HG03060 (cell line): ENCODE measurements at regions not wholly inside any gene's neighbourhood (a gene's known extent, or its start where the extent isn't known, plus 50 kb on each side); places are given as distances from the start of the nearest gene placed in this dataset.
"Not testable (repeated sequence)": the region's sequence is repeated elsewhere in the genome, so short reads cannot be mapped to it uniquely, and the experiment has no call there.

Experiments used
- ATAC-seq: cut with Tn5 transposase; IDR thresholded peaks from one replicate; pipeline ENCODE4 v1.9.1; 2021; ENCODE audit warnings: low read depth, moderate number of reproducible peaks; ENCODE audit not compliant: unreplicated experiment

DNA sequence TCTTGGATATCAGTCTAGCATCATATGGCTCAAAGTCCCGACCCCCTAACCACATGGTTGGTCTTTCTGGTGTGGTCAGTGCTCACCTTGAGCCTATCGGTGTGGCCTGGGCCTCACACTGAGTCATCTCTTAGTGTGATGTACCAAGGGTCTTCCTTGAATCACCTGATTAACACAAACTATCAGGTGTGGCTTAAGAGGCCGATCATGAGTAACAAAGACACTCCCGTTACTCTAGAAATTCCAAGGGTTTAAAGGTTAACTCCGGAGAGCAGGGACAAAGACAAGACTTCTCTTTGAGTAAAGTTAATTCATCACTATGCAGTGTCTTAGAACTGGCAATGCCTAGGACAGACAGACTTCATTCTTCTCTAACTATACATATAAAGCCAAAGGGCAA lies 52.3 kb upstream of the ARMC3 start:
- no peak for ATAC-seq

DNA sequence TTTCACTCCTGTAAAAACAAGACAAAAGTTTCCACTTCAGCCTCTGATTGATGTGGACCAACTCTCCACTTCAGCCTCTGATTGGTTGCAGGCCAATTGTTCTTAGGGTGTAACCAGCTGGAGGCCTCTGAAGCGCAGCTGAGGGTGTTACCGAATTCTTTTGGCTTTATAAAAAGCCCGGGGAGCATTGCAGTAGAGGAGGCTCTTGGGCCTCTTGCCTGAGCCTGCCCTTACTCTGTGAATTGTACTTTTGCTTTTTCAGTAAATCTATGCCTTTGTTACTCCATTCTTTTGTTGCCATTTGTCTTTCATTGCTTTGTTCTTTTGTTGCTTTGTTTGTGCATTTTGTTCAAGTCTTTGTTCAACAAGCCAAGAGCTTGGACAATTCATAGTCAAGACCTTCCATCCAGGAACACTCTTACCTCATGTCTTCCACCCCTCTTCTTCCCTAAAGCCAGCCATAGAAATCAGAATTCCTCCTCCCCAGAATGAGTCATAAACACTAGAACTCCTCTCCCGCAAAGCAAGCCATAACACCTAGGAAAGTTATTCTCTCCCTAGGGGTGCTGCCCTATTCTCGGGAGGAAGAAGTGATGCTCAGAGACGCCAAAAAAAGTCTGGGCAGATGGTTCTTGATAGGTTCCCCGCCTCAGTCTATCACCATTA lies 53.5 kb upstream of the ARMC3 start:
- no peak for ATAC-seq

DNA sequence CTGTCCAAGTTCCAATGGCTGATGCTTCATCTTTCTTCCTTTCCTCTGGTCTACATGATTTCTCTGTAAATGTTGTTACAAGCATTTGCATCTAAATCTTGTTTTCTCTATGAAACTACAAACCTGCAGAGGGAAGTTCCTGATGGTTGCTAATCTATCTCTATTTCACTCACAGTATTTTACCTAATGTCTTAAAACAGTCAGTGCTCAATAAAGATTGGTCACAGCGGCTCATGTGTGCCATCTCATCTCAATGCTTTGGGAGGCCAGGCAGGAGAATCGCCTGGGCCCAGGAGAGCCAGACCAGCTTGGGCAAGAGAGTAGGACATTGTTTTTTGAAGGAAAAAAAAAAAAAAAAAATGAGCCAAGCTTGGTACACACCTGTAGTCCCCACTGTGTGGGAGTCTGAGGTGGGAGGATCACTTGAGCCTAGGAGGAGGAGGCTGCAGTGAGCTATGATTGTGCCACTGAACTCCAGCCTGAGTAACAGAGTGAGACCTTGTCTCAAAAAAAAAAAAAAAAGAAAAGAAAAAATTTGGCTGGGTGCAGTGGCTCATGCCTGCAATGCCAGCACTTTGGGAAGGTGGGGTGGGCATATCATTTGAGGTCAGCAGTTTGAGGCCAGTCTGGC lies 71.3 kb upstream of the ARMC3 start:
- no peak for ATAC-seq

DNA sequence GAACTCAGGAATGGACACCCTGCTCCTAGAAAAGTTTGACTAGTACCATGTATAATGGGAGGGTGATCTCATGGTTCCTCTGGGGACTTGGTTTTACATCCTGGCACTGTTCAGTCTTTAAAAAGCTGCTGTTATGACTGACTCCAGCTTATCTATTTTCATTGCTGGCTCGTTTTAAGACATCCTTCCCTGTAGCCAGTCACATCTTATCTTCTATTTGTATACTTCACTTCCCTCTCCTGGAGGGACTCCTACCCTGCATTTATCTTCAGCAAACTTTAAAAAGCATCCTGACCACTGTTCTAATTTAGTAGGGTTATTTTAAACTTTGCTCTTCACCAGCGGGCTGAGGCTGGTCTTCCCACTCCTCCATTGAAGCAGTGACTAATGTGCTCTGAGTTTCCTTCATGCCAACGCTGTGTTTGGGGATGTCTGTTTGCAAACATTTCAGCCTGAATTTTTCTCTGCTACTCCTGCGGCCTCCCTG lies 72.9 kb upstream of the ARMC3 start:
- no peak for ATAC-seq

DNA sequence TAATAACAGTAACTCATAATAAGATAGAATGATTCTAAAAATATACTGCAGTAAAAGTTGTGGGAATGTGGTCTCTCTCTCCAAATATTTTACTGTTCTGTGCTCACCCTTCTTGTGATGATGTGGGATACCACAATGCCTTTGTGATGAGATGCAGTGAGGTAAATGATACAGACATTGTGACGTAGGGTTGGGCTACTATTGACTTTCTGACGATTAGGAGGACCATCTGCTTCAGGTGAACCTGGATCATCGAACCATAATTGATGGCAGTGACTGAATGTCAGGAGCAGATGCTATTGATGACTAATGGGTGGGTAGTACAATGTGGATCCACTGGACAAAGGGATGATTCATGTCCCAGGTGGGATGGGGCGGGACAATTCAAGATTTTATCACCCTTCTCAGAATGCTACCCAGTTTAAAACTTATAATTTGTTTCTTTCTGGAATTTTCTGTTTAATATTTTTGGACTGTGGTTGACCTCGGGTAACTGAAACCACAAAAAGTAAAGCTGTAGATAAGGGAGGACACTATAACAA lies 73.9 kb upstream of the ARMC3 start:
- no peak for ATAC-seq

DNA sequence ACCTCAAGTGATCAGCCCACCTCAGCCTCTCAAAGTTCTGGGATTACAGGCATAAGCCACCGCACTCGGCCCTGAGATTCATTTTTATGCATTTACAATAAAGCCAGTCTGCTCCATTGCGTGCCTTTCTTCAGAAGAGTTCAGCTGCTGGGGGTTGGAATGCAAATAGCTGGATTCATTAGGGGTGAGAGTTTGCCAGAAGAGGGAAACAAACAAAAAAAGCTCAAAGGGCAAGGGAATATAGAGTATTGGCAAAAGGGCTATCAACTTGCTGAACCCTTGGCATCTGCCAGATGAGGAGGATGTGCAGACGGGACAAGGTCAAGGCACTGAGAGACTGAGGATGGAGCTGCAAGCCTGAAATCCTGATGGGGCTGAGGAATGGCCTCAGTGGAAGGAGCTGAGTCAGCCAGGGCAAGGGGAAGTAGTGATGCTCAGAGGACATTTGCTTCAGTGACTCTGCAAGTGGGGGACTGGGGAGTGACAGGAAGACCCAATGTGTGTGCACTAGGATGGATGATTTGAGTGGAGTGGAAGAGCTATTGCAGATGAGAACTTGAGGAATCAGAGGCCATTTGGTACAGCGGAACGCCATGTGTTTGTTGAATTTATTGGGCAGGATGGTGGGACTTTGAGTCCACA lies 75.0 kb upstream of the ARMC3 start:
- no peak for ATAC-seq

DNA sequence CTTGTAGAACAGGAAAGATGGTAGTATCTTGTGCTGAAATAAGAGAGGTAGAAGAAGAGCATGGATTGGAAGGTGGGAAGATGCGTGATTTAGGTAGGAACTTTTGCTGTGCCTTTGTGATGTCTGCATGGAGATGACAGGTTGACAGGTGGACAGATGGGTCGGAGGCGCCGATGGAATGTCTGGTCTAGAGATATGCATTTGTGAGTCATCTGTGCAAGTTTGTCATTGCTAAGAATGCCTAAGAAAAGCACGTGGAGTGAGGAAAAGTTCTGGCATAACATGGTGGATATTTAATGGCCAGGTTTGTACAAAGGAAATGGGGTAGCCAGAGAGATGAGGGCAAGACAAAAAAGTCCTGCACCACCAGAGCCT lies 76.0 kb upstream of the ARMC3 start:
- no peak for ATAC-seq

DNA sequence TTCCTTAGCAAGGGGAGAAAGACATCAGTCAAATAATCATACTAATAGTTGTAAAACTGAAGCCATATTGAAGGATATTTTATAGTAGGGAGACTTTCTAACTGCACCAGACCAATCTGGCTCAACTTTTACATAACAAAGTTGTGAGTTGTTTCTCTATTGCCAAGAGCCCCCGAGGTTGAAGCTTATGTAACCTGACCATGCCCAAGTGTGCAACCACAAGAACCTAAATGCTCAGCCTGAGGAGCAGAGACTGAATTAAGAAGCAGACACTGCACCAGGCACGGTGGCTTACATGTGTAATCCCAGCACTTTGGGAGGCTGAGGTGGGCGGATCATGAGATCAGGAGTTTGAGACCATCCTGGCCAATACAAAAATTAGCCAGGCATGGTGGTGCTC lies 77.3 kb upstream of the ARMC3 start:
- no peak for ATAC-seq

DNA sequence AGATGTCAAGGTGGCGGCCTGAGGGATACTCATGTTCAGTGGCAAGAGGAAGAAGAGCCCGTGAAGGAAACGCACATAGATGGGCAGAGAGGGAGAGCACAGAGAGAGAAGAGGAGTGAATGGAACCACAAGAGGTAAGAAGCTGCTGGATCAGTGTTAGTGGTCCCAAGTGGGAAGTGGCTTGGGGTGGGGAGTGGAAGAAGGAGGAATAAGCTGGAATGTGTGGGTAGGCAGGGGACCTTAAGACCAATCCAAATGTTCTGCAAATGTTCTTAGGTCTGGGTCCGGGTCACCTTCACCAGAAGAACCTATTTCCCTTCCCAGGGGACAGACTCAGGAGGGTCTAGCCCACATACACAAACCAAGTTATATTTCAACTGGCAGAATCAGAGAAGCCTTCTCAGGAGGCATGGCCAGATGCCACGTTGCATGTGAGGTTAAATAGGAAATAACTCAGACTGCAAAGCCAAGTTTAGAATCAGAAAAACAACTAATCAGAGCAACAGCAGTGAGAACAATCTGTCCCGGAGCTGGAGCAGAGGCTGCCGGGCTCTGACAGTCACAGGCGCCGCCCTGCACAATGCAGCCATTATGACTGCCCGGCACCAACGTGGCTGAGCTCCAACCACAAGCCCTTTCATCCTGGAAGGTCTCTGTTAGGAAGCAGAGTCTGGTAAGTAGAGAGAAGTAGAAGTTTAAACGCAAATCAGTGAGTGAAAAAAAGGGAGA lies 78.6 kb upstream of the ARMC3 start:
- no peak for ATAC-seq

DNA sequence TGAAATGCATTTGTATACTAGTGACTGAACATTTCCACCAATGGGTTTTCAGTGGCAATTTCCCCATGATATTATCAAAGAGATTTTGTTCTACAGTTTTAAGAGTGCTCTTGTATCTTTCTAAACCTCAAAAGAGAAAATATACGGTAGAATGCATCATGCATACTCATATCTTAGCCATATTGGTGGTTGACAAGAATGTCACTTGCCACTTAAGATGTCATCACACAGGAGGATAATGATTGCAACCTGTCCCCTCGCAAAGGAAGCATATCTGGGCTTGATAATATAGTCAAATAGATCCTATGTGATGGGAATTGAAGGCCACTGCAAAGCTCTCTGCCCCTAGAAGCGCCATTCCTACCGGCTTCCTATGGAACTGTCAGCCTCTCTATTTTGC lies 79.3 kb upstream of the ARMC3 start:
- no peak for ATAC-seq

DNA sequence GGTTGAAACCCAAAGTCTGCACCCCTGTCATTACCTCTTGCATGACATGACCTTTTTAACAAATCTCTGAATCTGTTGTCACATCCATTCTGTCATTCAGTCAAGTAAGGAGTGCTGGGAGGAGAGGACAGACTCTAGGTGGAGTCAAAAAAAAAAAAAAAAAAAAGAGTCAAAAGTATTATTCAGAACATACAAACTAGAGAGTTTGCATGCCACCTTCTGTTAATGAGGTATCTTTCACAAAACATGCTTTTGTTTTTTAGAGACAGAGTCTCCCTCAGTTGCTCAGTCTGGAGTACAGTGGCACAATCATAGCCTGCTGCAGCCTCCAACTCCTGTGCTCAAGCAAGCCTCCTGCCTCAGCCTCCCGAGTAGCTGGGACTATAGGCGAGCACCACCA lies 81.6 kb upstream of the ARMC3 start:
- ATAC-seq: no peak

DNA sequence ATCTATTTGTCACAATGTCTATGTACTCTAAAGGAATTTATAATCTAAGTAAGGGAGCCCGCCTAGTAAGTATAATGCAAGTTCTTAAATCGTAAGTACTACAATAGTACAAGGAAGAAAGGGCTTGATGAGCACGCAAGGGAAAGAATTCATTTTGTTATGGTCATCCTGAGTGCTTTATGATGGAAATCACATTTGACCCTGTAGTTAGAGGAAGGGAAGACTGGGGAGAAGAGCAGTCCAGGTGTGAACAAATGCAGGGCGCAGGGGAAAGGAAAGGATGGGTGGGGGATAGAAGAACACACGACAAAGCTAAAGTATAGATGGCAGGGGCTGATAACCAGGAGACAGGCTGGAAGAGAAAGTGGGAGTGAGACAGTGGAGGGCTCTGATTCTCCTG lies 88.2 kb upstream of the ARMC3 start:
- no peak for ATAC-seq

DNA sequence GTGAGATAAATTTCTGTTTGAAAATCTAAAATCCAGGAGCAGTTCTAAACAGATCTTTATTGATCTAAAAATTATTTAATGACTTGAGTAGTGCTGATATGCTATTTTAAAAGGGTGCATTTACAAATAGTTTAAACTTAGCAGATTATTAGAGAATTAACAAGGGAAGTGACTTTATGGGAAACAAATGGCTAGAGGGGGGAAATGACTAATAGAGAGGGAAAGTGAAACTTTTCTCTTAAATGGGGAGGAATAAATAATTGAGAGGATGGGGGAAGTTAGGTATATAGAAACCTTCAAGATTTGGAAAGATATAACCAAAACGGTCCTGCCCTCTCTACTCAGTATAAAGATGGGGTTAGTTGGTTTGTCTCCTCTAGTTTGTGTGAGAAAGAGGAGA lies 90.1 kb upstream of the ARMC3 start:
- no peak for ATAC-seq

DNA sequence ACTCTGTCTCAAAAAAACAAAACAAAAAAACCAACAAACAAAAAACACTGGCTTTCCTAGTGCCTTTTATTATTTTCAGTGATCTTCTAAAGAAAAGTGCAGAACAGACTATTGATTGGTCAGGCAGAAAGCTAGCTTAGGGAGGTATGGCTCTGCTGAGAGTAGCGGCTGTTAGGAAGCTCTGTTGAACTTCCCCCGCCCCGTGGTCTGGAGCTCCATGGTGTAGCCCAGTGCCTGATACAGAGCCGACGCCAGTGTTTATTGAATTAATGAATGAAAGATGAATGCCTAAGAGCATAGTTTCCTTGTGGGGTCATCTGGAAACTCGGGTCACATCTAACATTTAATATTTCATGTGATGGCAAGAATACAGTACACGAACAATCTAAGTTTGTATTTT lies 90.5 kb upstream of the ARMC3 start:
- no peak for ATAC-seq

DNA sequence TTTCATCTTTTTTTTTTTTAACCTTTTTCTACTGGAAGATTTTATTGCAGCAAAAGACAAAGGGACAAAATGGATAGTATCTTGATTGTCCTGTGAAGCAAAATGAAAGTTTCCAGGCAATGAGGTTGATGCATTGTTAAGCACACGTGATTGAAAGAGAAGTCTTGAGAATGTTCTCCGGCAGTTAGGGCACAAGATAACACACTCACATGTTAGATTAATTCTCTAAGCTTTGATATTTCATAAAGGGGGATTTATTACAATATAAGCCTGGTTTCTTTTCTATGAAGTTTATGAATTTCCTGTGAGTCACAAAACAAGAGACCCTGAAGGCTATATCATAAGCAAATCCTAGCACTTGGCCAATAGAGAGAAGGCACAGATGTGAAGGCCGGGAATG lies 93.4 kb upstream of the ARMC3 start:
- ATAC-seq: no peak

DNA sequence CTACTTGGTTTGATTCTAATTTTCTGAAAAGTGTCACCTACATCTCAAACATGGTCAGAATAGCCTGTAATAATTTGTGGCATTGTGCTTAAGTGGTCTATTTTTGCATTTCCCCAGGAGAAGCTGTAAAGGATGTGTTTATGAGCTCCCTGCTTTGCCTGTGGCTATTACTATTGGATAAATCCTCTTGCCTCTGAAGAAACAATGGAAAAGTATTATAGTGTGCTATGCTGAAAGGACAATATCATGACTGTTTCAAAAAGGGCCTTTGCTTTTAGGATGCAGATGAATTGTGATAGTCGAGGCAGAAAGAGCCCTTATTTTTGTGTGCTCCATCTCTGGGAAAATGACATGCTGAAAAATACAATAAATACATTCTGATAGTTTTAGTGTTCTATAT lies 94.1 kb upstream of the ARMC3 start:
- ATAC-seq: no peak

DNA sequence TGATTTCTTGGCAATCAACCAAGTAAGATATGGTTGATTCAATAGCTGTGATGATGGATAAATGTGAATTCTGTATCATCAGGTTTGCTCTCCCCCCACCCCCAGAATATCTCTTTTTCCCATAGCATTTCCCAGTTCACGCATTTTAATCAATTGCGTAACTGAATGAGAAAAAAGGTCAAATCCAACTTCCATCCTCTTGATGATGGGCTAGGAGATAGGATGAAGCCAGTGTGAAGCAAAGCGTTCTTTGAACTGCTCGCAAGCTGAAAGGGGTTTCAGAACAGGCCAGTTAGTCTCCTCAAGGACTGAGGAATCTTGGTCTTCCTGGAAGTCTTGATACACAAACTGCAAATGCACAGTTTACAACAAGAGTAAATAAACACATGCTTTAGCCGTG lies 94.5 kb upstream of the ARMC3 start:
- ATAC-seq: no peak

DNA sequence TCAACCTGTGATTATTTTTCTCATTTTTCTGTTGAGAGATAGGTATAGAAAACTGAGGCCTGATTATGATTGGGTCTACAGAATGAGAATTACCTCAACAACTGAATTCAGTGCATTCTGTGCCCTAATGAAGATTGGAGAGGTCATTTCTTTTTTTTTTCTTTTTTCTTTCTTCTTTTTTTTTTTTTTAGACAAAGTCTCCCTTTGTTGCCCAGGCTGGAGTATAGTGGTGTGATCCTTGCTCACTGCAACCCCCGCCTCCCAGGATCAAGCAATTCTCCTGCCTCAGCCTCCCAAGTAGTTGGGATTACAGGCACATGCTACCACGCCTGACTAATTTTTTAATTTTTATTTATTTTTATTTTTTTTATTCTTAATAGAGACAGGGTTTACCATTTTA lies 95.0 kb upstream of the ARMC3 start:
- ATAC-seq: no peak

DNA sequence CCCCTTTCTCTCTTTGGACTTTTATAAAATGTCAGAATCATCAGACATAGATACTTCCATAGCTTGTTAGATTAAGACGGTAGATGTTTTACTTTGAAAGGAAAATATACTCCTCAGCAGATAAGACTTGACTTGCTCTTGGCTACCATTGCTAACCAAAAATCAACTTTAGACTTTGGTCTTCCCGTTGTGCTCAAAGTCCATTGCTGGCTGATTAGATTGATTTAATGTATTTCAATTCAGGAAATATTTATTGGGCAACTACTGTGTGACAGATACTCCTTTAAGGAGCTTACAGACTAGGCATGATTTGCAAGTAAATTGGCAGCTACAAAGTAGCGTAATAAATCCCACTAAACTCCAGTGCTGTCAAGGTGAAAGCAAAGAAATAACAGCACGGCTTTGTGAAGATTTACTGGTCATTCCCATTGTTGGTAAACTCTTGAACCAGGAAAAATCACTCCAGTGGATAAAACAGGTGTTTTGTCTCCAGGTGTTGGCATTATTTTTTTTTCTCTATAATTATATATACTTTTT lies 95.7 kb upstream of the ARMC3 start:
- no peak for ATAC-seq

DNA sequence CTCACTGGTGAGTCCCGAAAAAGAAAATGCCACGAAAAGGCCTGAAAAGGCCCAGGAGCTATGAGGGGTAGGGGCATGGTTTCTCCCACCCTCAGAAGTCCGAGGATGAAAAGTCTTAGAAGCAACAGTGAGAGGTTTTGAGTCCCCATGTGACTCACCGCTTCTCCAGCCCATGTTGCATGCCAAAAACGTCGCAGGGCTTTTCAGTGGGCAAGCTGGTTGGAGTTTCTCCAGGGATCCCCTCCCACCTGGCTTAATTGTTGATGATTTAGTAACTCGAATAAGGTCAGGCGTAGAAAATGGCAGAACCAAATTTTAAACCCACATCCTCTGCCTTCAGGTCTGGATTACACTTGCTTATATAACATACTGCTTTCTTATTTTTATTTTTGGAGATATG lies 96.3 kb upstream of the ARMC3 start:
- ATAC-seq: no peak

DNA sequence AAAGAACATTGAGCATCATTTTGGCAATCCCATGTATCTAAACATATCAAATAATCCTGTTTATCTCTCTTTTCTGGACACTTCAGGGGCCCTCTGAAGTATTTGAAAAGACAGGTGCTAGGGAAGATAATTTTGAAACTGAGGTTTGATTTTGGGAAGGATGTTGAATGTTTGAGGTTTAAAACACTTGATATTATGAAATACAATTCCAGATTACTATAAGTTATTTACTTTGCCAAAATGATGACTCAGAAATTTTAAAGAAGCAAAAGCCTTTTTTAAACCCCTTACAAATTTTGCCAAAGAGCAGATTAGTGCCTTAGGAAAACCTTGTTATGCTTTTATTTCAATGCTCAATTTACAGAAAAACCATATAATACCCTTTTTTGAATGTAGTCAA lies 99.1 kb upstream of the ARMC3 start:
- ATAC-seq: not testable (repeated sequence)
